Pancreas (tissue), 10 donors: ENCODE measurements at regions not wholly inside any gene's neighbourhood (a gene's known extent, or its start where the extent isn't known, plus 50 kb on each side); places are given as distances from the start of the nearest gene placed in this dataset.

Source experiments
- ATAC-seq, 4 donors: fragments of 200-7000 bp; cut with Tn5 transposase; one replicate each; pipeline versions ENCODE4 v1.8.0 to v1.9.1; 2020; ENCODE audit warnings: mild to moderate bottlenecking in 4 of 4, moderate library complexity in 4 of 4
- DNase-seq, 6 donors: peaks; one replicate each; pipeline ENCODE4 v3.0.0-alpha.2; 2020
- FAIRE-seq: peaks from 2 replicates; lab custom pipeline; 2012; peaks lifted over from hg19 to GRCh38; lab: Jason Lieb, UNC
- H3K27ac ChIP-seq, 4 donors: fragments of 200-600 bp; sonication (generic); 1 replicate in 3 of 4; 2 replicates in 1 of 4; pipeline versions ENCODE4 v1.5.0 to v1.8.0; 2020
- H3K27me3 ChIP-seq, 4 donors: fragments of 200-600 bp; one replicate each; pipeline ENCODE4 v1.8.0; 2021
- H3K36me3 ChIP-seq, 3 donors: fragments of 200-600 bp; sonication (generic) in 1 of 3; one replicate each; pipeline versions ENCODE4 v1.5.0 to v1.8.0; 2020 to 2021
- H3K4me1 ChIP-seq, 3 donors: fragments of 200-600 bp; one replicate each; pipeline ENCODE4 v1.8.0; 2021
- H3K4me3 ChIP-seq, 4 donors: fragments of 200-600 bp; sonication (generic) in 2 of 4; one replicate each; pipeline versions ENCODE4 v1.5.0 to v1.8.0; 2020 to 2021
- H3K9me3 ChIP-seq, 4 donors: fragments of 200-600 bp; one replicate each; pipeline ENCODE4 v1.8.0; 2021
- WGBS, 2 donors: extraction: QIAGEN DNeasy Blood & Tissue Kit; methylation state at CpG; one replicate each; pipeline ENCODE4 v1.1.7; 2013; 5-methylcytosine and 5-hydroxymethylcytosine counted together
- intact Hi-C, 3 donors: fragments of 100-400 bp; cut with DNase I; formaldehyde crosslinking; loops; one replicate each; pipeline versions ENCODE4 v1.11.1 to v1.14.2; 2022
- TF ChIP-seq, protein P1 (sequence below), 4 donors: fragments of 200-600 bp; sonication (generic) in 3 of 4; IDR thresholded peaks; one replicate each; pipeline versions ENCODE4 v1.5.0 to v1.8.0; 2021; ENCODE audit warnings: antibody characterized with exemption in 4 of 4
- donor health status: healthy with polysubstance abuse.
- donor health status: DM: no; HTN: no; CAD: no; lungs with moderate emphysema.
- donor health status: DM: no; HTN: no; CAD: no.
- donor health status: control.
- donor health status: control.
- donor health status: Bipolar disorder and iron deficiency.
- donor health status: DM: yes; HTN: yes; CAD: no.
- donor health status: DM: no; HTN: no; CAD: no.
- donor health status: DM: no; HTN: no; CAD: no.
- donor health status: DM: yes; HTN: yes; CAD: no.

GRCh38 chr9:105147110-105147871 lies 97.2 kb upstream of the SLC44A1 start:
- WGBS, 2 donors, result 86 to 93% methylated on average over 4 of the region's 4 CpGs
- H3K9me3 ChIP-seq, result no peaks in the 10 kb centered on the region
- FAIRE-seq, result no peak
- H3K27ac ChIP-seq, result no peak overlapping the region
- DNase-seq, result no peak
- no peak for ATAC-seq
- no peak overlapping the region for H3K4me3 ChIP-seq
- no peaks in the 10 kb centered on the region for H3K4me1 ChIP-seq
- H3K36me3 ChIP-seq, result no peaks in the 10 kb centered on the region
- no peaks in the 10 kb centered on the region for H3K27me3 ChIP-seq
- intact Hi-C loops, result no loop called here
- TF ChIP-seq, protein P1, sequence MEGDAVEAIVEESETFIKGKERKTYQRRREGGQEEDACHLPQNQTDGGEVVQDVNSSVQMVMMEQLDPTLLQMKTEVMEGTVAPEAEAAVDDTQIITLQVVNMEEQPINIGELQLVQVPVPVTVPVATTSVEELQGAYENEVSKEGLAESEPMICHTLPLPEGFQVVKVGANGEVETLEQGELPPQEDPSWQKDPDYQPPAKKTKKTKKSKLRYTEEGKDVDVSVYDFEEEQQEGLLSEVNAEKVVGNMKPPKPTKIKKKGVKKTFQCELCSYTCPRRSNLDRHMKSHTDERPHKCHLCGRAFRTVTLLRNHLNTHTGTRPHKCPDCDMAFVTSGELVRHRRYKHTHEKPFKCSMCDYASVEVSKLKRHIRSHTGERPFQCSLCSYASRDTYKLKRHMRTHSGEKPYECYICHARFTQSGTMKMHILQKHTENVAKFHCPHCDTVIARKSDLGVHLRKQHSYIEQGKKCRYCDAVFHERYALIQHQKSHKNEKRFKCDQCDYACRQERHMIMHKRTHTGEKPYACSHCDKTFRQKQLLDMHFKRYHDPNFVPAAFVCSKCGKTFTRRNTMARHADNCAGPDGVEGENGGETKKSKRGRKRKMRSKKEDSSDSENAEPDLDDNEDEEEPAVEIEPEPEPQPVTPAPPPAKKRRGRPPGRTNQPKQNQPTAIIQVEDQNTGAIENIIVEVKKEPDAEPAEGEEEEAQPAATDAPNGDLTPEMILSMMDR (IDR thresholded peaks at IDR 0.05), result no peak

DNA sequence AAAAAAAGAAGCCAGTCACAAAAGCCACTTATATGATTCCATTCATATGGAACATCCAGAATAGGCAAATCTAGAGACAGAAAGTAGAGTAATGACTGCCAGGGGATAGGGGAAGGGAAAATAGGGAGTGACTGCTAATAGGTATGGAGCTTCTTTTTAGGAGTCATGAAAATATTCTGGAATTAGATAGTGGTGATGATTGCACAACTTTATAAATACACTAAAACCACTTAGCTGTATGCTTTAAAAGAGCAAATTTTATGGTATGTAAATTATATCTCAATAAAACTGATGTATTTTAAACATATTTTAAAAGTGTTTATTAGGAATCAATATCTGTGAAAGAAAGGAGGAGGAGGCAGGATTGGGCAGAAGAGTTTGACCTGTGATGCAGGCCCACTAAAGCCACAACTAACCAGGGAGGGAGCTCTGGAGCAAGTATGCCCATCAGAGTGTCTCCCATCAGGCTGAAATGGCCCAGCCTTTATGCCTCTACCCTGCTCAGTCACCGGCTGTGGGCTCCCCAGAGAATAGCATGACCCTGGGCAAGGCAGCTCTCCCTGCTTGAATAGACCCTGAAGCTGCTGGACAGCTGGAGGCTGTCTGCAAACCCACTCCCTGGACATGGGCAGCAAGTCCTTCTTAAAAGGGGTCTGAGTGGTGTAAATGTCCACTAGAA lies 96.0 kb upstream of the SLC44A1 start:
- Histone ChIP-seq H3K27ac (no peak overlapping the region), H3K4me3 (no peak overlapping the region), H3K9me3 (no peaks in the 10 kb centered on the region), H3K27me3 (no peaks in the 10 kb centered on the region), H3K4me1 (no peaks in the 10 kb centered on the region), H3K36me3 (no peaks in the 10 kb centered on the region)
- 39 to 50% methylated on average over 1 of the region's 1 CpG for WGBS, 2 donors
- TF ChIP-seq, protein P1 (IDR thresholded peaks at IDR 0.05), result no peak
- DNase-seq, result no peak
- intact Hi-C loops, result no loop called here
- no peak for ATAC-seq
- FAIRE-seq, result no peak

GRCh38 chr9:105150991-105151685 lies 93.3 kb upstream of the SLC44A1 start:
- H3K4me1 ChIP-seq, result no peaks in the 10 kb centered on the region
- H3K27ac ChIP-seq, result no peak overlapping the region
- no peaks in the 10 kb centered on the region for H3K36me3 ChIP-seq
- DNase-seq, result no peak
- intact Hi-C loops, result loop anchor here in 1 of 3 donors (10.0 kb wide), 1 partner anchor 226 kb away; the partner anchor contains the start of gene ABCA1
- H3K9me3 ChIP-seq, result no peaks in the 10 kb centered on the region
- ATAC-seq, result no peak
- H3K4me3 ChIP-seq, result no peak overlapping the region
- 49 to 60% methylated on average over 2 of the region's 2 CpGs for WGBS, 2 donors
- FAIRE-seq, result no peak
- TF ChIP-seq, protein P1 (IDR thresholded peaks at IDR 0.05), result no peak
- H3K27me3 ChIP-seq, result no peaks in the 10 kb centered on the region

- ATAC-seq (no peak), FAIRE-seq (no peak)
Measured at GRCh38 chr9:105151686-105151995, 92.8 kb upstream of the SLC44A1 start.

More at GRCh38 chr9:105151686-105151995, 92.8 kb upstream of the SLC44A1 start:
- Histone ChIP-seq H3K27me3 (no peaks in the 10 kb centered on the region), H3K4me1 (no peaks in the 10 kb centered on the region), H3K27ac (no peak overlapping the region), H3K4me3 (no peak overlapping the region), H3K9me3 (no peaks in the 10 kb centered on the region), H3K36me3 (no peaks in the 10 kb centered on the region)
- TF ChIP-seq, protein P1 (IDR thresholded peaks at IDR 0.05), result no peak
- WGBS, 2 donors, result 89 to 96% methylated on average over 3 of the region's 3 CpGs
- no peak for DNase-seq
- intact Hi-C loops, result loop anchor here in 1 of 3 donors (10.0 kb wide), 1 partner anchor 227 kb away; the partner anchor contains the start of gene ABCA1
